Cerebellar nuclear complex (tissue), 1 donor: ENCODE measurements at regions not wholly inside any gene's neighbourhood (a gene's known extent, or its start where the extent isn't known, plus 50 kb on each side); places are given as distances from the start of the nearest gene placed in this dataset.

Experiments used
- DNase-seq, 2 experiments: peaks; one replicate each; lab custom pipeline; 2025; lab: John Stamatoyannopoulos, UW

DNA sequence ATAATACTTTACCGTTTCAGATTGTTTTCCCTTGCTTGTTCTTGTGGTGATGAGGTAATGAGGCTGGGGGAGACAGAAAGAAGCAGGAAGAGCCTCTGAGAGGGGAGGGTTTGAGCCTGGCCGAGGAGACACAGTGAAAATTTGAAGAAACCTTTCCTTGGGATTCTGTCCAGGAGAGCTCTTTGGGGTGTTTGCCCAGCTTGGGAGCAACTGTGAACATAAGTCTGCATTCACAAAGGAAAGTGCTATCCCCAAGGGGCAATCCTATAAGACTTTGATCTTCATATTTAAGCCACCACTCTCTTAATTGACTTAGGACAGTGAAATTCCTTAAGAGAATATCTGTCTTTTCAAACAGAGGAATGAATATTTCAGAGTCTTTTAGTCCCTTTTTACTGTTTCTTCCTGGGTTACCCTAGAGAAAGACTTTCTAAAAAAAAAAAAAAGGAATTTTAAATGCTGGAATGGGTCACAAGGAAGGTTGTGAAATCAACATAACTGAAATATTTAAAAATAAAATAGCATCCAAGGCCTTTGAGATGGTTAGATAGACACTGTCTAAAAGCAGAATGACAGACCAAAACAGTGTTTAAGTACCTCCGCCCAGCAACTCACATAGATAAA lies 52.5 kb upstream of the STAM2 start:
- DNase-seq = no peak

DNA sequence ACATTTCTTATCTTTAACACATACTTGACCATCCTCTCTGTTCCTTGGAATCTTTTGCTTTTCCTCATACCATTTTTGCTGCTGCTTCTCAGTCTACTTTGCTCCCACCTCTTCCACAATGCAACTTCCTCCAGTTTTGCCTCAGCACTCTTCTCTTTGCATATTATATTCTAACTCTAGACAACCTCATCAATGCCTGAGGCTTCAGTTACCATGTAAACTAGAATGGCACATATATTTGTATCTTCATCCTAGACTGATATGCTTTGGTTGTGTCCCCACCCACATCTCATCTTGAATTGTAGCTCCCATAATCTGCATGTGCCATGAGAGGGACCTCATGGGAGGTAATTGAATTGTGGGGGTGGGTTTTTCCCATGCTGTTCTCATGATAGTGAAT lies 55.9 kb upstream of the STAM2 start:
- DNase-seq = no peak

DNA sequence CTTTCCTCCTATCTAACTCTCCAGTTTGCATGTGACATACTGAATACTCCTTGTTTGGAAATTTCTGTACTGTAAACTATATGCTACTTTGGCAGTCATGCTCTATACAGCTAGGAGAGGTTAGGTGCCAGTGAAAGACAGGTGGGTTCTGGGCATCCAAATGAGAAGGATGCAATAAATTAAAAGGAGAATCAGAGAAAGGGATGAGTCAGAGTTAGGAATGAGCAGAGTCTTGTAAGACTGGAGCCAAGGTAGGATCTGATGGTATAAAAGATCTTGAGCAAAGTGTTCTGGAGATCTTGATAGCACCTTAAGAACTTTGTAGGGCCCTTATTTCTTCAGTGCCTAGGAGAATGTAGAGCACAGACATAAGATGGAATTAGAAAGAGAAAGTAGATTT lies 58.7 kb upstream of the STAM2 start:
- DNase-seq = no peak

- DNase-seq = peak; percentile 67 to 72
Observed at GRCh38 chr2:152236191-152236925, 60.8 kb upstream of the STAM2 start.

DNA sequence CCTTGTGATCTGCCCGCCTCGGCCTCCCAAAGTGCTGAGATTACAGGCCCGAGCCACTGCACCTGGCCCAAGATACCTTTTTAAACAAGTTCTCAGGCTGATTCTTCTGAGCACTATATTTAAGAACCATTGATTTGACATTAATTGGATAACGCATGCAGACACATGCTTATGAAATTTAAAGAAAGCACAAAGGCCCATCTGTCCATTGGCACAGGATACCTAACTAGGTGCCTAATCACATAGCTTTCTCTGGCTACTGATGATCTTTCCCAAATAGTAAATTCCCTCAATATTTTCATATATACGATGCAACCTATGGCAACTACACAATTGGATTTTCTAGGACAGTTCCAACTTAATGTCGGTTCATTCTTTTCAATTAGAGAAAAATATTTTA lies 62.5 kb upstream of the STAM2 start:
- peak in 1 of 2 experiments; percentile 24 for DNase-seq

DNA sequence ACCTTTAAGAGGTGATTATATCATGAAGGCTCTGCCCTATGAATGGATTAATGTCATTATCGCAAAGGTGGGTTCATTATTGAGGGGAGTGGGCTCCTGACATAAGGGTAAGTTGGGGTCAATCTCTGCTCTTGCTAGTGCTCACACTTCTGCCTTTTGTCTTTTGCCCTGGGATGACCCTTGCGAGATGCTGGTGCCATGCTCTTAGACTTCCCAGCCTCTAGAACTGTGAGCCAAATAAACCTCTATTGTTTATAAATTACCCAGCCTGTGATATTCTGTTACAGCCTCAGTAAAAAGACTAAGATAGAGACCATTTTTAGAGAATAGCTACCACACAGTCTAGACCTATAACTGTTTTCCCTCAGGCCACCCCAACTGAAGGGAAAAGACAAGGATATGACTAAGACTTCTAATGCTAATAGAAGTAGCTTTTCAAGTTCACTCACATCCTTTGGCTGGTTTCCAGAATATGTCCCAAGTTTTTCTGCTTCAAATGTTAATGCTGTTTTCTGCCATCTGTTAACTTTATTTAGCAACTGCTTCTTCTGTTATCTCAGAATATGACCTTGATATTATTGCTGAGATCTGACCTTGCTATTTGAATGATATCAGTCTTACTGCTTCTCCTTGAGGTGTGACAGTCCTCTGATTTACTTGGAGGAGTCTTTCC lies 65.1 kb upstream of the STAM2 start:
- no peak for DNase-seq

DNA sequence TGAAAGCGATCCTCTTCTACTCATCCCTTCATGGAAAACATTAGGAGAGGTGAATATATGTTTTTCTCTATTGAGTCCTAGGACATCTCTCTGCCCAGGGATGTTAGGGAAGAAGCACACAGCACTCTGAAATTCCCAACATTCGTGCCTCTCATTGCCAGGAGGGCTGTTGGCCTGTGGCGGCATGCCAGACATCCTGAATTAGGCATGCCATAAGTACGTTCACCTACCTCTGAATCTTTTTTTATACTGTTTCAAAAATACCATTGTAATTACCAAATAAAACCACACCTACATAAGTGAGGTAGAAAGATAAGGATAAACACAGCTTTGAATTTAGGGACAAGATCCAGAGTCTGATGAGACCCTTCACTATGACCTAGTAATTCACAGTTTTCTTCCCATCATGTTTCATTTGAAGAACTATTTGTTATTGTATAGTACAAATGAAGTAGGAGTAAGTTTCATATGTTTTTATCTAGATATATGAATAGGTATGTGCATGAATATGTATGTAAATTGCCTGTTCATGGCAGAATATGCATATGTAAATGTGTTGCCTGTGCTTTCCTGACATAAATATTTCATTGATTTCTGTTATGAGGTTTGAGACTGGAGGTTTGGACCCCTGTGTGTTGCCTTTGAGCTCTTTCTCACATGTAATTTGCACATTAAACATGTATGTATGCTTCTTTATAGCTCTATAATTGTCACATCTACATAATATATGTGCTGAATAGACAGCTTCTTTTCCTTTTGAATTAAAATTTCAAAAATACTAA lies 66.6 kb upstream of the STAM2 start:
- no peak for DNase-seq

GRCh38 chr2:152242787-152243472 lies 67.4 kb upstream of the STAM2 start:
- no peak for DNase-seq

GRCh38 chr2:152243761-152244640 lies 68.4 kb upstream of the STAM2 start:
- no peak for DNase-seq

DNA sequence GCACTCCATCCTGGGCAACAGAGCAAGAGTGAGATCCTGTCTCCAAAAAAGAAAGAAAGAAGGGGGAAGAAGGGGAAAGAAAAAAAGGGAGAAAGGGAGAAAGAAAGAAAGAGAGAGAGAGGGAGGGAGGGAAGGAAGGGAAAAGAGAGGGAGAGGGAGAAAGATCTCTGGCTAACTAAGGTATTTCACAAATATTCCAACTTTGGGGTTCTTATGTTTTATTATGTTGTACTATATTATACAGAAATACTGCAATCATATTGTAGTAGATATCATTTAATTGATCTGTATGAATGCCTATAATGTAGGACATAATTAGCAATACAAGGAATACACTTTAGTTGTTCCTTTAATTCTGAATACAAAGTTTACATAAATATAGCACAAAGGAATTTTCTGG lies 70.1 kb upstream of the STAM2 start:
- DNase-seq = no peak

DNA sequence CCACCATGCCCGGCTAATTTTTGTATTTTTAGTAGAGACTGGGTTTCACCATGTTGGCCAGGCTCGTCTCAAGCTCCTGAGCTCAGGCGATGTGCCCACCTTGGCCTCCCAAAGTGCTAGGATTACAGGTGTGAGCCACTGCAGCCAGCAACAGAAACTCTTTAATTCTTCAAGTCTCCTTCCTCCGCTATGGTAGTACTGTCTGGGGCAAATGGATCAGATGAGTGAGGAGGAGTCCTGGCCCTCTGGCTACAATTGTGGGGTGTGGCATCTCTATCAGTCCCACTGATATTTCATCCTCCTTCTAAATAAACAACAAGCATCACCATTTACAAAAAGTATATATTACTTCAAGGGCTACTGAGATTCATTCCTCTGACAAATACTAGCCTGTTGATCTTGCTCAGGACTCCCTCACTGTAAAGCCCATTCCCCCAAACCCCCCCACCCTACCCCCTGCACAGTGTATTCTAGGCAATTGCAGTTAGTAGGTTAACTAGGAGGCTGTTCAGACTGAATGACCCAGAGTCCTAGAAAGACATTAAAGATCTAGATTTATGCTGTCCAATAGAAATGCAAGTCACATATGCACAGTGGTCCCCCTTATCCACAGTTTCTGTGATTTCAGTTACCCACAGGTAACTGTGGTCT lies 71.2 kb upstream of the STAM2 start:
- no peak for DNase-seq

- DNase-seq = no peak
Observed at GRCh38 chr2:152247337-152247695, 71.8 kb upstream of the STAM2 start.

DNA sequence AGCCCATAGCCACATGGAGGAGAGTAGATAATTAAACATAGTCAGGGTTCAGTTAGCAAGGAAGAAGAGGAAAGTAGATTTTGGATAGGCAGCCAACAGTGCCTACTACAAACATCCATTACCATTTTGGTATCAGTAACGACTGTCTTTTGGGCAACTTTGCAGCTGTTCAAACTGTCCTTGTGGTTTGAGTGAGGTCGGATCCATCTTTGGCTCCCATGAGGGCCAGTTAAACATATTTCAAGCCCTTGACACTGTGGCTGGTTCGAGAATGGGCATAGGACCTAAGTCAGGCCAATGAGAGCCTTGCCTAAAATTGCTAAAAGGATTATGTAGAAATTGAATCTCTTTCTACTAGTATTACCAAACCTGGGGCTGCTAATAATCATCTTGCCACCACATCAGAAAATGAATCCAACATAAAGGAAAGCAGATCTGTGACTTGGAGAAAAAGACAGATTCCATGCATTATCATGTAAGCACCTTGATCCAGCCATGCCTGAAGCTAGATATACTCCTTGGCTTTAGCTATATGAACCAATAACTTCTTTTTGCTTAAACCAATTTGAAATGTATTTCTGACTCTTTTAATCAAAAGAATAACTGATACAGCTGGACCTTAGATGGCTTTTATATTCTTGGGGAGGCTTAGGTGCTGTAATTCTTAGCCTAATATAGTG lies 75.0 kb upstream of the STAM2 start:
- no peak for DNase-seq

DNA sequence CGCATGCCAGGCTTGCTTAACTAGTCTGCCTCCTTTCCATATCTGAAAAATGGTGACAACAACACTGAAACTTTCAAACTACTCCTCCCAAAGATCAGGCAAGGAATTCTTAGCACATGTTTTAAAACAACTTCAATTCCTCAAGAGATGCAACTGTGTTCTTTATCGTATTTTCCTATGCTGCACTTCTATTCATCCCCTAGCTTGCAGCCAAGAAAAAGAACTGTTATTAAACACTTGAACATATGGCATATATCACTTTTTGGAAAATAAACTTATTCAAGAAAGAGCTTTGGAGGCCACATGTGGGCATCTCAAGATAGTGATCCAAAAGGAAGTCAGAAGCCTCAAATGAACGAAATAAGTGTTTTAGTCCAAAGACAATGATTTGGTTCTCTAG lies 75.6 kb upstream of the STAM2 start:
- DNase-seq = no peak

DNA sequence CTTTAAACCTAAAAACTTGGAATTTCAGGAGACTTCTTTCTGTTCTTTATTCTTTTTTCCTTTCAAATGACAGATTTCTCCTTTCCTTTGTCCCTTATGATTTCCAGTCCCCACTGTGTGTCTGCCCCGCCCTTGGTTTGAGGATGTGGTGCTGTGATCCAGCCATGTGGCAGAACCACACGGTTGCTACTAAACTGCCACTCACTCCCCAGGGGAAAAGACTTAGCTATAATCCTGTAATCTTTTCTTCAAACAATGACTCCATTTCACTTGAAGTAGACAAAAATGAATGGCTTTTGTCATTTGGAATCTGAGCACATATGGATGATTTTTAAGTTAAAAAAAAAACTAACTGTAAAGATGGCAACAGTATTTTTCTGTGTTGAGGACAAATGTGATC lies 76.2 kb upstream of the STAM2 start:
- no peak for DNase-seq

DNA sequence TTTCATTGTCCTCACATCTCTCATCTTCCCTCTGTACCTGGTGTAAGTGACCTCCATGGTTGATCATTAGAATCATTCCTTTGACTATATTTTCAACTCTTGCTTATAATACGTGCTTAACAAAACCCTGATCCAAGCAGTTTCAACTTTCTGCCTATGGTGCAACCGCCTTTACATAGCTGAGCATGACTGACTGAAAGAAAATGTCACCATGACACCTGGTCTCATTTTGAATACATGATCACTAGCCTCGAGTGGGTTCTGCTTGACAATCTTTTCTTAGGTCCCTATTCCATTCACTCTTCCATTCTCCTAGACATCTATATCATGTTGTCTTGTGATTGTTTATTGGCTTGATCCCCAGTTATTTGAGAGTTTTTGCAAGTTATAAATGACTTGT lies 78.9 kb upstream of the STAM2 start:
- DNase-seq = no peak

DNA sequence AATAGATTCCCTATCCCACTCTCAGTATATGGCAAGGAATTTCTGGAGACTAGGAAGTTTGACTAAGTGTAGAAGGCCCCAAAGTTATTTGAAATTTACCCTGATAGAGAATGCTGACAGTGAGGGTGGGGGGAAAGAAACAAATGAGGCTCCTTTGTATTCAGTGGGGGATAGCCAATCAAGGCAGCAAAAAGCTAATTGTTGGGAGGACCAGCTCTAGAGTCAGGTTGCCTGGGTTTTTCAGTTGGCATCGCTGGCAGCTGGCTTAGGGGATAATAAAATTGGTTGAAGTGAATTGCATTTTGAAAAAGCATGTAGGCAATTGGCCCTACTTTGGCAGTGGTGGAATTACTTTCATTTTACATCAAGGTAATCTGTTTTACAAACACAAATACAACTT lies 79.4 kb upstream of the STAM2 start:
- no peak for DNase-seq

GRCh38 chr2:152255918-152256317 lies 79.1 kb upstream of the FMNL2 start:
- no peak for DNase-seq

DNA sequence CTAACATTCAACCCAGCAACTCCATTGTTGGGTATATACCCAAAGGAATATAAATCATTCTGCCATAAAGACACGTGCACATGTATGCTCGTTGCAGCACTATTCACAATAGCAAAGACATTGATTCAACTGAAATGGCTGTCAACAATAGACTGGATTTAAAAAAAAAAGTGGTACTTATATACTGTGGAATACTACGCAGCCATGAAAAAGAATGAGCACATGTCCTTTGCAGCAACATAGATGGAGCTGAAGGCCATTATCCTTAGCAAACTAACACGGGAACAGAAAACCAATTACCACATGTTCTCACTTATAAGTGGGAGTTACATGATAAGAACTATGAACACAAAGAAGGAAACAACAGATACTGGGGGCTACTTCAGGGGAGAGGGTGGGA lies 74.0 kb upstream of the FMNL2 start:
- no peak for DNase-seq

- DNase-seq = no peak
Observed at GRCh38 chr2:152263911-152264310, 71.1 kb upstream of the FMNL2 start.
